ENCODE measurements at regions not wholly inside any gene's neighbourhood (a gene's known extent, or its start where the extent isn't known, plus 50 kb on each side); places are given as distances from the start of the nearest gene placed in this dataset.

DNA sequence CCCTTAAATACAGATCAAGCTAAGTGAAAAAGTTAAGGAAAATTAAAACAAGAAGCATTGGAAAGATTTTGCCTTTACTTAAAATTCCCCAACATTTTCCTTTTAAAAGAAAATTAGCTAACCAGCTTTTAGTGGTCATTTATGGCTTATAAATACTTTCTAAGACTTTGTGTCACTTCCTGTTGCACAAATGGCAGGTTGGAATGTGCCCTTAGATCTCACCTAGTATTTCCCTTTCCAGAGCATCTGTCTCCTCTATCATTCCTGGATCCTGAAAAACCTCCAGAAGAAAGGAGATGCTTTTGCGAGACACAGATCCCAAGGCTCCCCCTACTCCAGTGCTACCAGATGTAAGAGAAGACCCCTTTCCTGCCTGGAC, 58.3 kb downstream of the ARF6 start:
- Histone ChIP-seq H3K14ac (ENCODE audit: insufficient read length) (no peak overlapping the region), H3K9ac (replicated peaks in 1 of 4; ENCODE audit: extremely low read depth in 1 of 4, low read depth in 3 of 4, low read length in 3 of 4) (no peak overlapping the region), H3K23ac (ENCODE audit: insufficient read length) (no peak overlapping the region), H2AK5ac (ENCODE audit: low read depth, low read length) (no peak overlapping the region), H2BK12ac (ENCODE audit: low read depth, low read length) (no peak overlapping the region), H3K79me1 (ENCODE audit: low read depth, low read length) (no peaks in the 10 kb centered on the region), H3K4me3 (ENCODE audit: extremely low read depth in 1 of 4, insufficient read depth in 2 of 4, low read depth in 3 of 4, low read length in 4 of 4) (no peak overlapping the region), H3K79me2 (ENCODE audit: control insufficient read depth in 1 of 2, insufficient read depth in 2 of 2, low read length in 2 of 2) (no peaks in the 10 kb centered on the region), H2AFZ (ENCODE audit: low read length) (no peak overlapping the region), H3K23me2 (ENCODE audit: low read depth, low read length) (no peaks in the 10 kb centered on the region), H3K4me1 (replicated peaks in 1 of 4; ENCODE audit: control insufficient read depth in 3 of 4, insufficient read depth in 4 of 4, low read length in 3 of 4) (no peaks in the 10 kb centered on the region), H4K20me1 (replicated peaks in 1 of 2; ENCODE audit: control insufficient read depth in 1 of 2, insufficient read depth in 2 of 2, low read length in 2 of 2) (no peaks in the 10 kb centered on the region), H3K27ac (ENCODE audit: low read depth, low read length) (no peak overlapping the region), H3K9me3 (ENCODE audit: insufficient read depth in 2 of 2, low read depth in 1 of 2, low read length in 1 of 2) (no peaks in the 10 kb centered on the region), H4K91ac (replicated peaks; ENCODE audit: insufficient read length, low read length) (no peak overlapping the region), H2BK120ac (replicated peaks; ENCODE audit: low read depth, low read length) (no peak overlapping the region), H3K56ac (replicated peaks; ENCODE audit: insufficient read length, low read depth, low read length) (no peak overlapping the region), H2BK20ac (ENCODE audit: low read length) (no peak overlapping the region), H3K18ac (ENCODE audit: extremely low read depth, low read length) (no peak overlapping the region), H2BK5ac (ENCODE audit: low read depth, low read length) (no peak overlapping the region), H3K4me2 (ENCODE audit: insufficient read depth in 1 of 2, low read depth in 2 of 2, low read length in 2 of 2) (no peak overlapping the region), H2BK15ac (ENCODE audit: low read length) (no peak overlapping the region), H3K4ac (replicated peaks; ENCODE audit: insufficient read length, low read depth, low read length) (no peak overlapping the region), H3K27me3 (replicated peaks in 1 of 4; ENCODE audit: control insufficient read depth in 3 of 4, extremely low read depth in 1 of 4, insufficient read depth in 3 of 4, low read length in 3 of 4) (no peaks in the 10 kb centered on the region), H3K36me3 (ENCODE audit: control insufficient read depth in 2 of 4, insufficient read depth in 4 of 4, low read length in 3 of 4) (no peaks in the 10 kb centered on the region), H4K5ac (ENCODE audit: insufficient read length, low read depth, low read length) (no peak overlapping the region), H4K8ac (ENCODE audit: extremely low read depth, insufficient read depth, low read length) (no peak overlapping the region)
- 100% methylated on average over 1 of the region's 1 CpG; no CpG with 5 or more reads in 1 of the 2 experiments for WGBS, 2 experiments (ENCODE audit: extremely low coverage in 1 of 2, insufficient coverage in 1 of 2, insufficient read length in 1 of 2, insufficient replicate concordance in 2 of 2, low coverage in 1 of 2, low lambda C conversion rate in 2 of 2, missing lambda C conversion rate in 1 of 2)
- no peak for FAIRE-seq
- CTCF ChIA-PET (ENCODE audit: partially characterized antibody): interaction anchor here (0.6 to 1.9 kb wide), 4 partner anchors 12 to 991 kb away, joined by 3 to 4 read pairs (median 4); no protein-coding TSS in a partner anchor
- TF ChIP-seq, protein P1, sequence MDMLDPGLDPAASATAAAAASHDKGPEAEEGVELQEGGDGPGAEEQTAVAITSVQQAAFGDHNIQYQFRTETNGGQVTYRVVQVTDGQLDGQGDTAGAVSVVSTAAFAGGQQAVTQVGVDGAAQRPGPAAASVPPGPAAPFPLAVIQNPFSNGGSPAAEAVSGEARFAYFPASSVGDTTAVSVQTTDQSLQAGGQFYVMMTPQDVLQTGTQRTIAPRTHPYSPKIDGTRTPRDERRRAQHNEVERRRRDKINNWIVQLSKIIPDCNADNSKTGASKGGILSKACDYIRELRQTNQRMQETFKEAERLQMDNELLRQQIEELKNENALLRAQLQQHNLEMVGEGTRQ (IDR thresholded peaks at IDR 0.05; ENCODE audit: low read length): no peak
- TF ChIP-seq NANOG (IDR thresholded peaks at IDR 0.05; ENCODE audit: insufficient read depth, low read depth, low read length, poor library complexity, severe bottlenecking) (no peak), TAF7 (optimal IDR thresholded peaks at IDR 0.05; ENCODE audit: borderline replicate concordance, low read depth, low read length) (no peak), CEBPB (IDR thresholded peaks at IDR 0.05; ENCODE audit: low read depth, low read length) (no peak), MAFK (IDR thresholded peaks at IDR 0.05; ENCODE audit: low read depth, low read length) (no peak), RFX5 (IDR thresholded peaks at IDR 0.05; ENCODE audit: borderline replicate concordance, low read depth, low read length) (no peak), CHD2 (IDR thresholded peaks at IDR 0.05; ENCODE audit: low read length) (no peak), CHD1 (IDR thresholded peaks at IDR 0.05; ENCODE audit: low read depth, low read length) (no peak), TBP (IDR thresholded peaks at IDR 0.05; ENCODE audit: low read depth, low read length) (no peak), HDAC2 (IDR thresholded peaks at IDR 0.05; ENCODE audit: borderline replicate concordance in 1 of 2, low read depth in 2 of 2, low read length in 2 of 2) (no peak), SRF (IDR thresholded peaks at IDR 0.05; ENCODE audit: low read depth, low read length) (no peak)
- POLR2A ChIA-PET (ENCODE audit: partially characterized antibody): interaction anchor here (0.6 kb wide), 1 partner anchor 156 kb away, joined by 3 read pairs; no protein-coding TSS in a partner anchor
- no peak for DNase-seq (ENCODE audit: low read depth in 1 of 2, low spot score in 2 of 2)

Measured in H1 (cell line).